ENCODE measurements at regions not wholly inside any gene's neighbourhood (a gene's known extent, or its start where the extent isn't known, plus 50 kb on each side); places are given as distances from the start of the nearest gene placed in this dataset.

GRCh38 chr3:72058493-72059081 lies 273.6 kb upstream of the PROK2 start:
- Histone ChIP-seq H3K9ac (ENCODE audit: insufficient read depth in 1 of 2, low read length in 2 of 2) (no peak overlapping the region), H3K4me1 (ENCODE audit: control insufficient read depth in 5 of 5, insufficient read depth in 5 of 5, low read length in 5 of 5) (no peaks in the 10 kb centered on the region), H3K27me3 (ENCODE audit: control insufficient read depth in 3 of 3, insufficient read depth in 3 of 3, low read length in 2 of 3) (no peaks in the 10 kb centered on the region), H3K4me3 (no peak overlapping the region), H3K27ac (ENCODE audit: low read depth in 1 of 2, low read length in 1 of 2) (no peak overlapping the region), H3K9me3 (ENCODE audit: control insufficient read depth in 4 of 4, insufficient read depth in 3 of 4, low read length in 3 of 4) (peaks cover 0 to 3% (median 0%) of the 10 kb centered on the region in 4 donors), H3K36me3 (ENCODE audit: control insufficient read depth in 4 of 4, insufficient read depth in 4 of 4, low read length in 4 of 4) (no peaks in the 10 kb centered on the region)
- TF ChIP-seq, protein P1, sequence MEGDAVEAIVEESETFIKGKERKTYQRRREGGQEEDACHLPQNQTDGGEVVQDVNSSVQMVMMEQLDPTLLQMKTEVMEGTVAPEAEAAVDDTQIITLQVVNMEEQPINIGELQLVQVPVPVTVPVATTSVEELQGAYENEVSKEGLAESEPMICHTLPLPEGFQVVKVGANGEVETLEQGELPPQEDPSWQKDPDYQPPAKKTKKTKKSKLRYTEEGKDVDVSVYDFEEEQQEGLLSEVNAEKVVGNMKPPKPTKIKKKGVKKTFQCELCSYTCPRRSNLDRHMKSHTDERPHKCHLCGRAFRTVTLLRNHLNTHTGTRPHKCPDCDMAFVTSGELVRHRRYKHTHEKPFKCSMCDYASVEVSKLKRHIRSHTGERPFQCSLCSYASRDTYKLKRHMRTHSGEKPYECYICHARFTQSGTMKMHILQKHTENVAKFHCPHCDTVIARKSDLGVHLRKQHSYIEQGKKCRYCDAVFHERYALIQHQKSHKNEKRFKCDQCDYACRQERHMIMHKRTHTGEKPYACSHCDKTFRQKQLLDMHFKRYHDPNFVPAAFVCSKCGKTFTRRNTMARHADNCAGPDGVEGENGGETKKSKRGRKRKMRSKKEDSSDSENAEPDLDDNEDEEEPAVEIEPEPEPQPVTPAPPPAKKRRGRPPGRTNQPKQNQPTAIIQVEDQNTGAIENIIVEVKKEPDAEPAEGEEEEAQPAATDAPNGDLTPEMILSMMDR (IDR thresholded peaks at IDR 0.05; ENCODE audit: control extremely low read depth, extremely low read depth), result no peak
- 78 to 90% methylated on average over 9 of the region's 9 CpGs for WGBS, 2 donors
- ATAC-seq (ENCODE audit: insufficient read depth, low FRiP score) (no peak), DNase-seq (no peak)

DNA sequence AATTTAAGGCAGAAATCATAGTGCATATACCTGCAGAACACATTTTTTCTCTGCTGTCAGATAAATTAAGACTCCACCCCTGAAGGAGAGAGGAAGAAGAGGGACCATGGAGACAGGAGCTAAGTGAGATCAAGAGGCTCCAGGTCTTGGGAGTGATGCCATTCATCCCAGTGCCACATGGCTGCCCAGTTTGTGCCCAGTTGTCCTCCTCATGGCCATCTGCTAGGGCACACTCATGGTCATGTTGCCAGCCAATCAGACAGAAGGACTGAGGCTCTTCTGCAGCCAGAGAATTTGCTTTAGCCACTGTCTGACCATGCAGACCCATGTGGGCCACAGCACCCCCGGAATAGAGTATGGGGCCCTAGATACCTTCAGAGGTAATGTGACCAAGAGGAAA lies 270.5 kb upstream of the PROK2 start:
- H3K27me3 ChIP-seq (ENCODE audit: control insufficient read depth in 3 of 3, insufficient read depth in 3 of 3, low read length in 2 of 3), result no peaks in the 10 kb centered on the region
- no peaks in the 10 kb centered on the region for H3K36me3 ChIP-seq (ENCODE audit: control insufficient read depth in 4 of 4, insufficient read depth in 4 of 4, low read length in 4 of 4)
- 90 to 96% methylated on average over 1 of the region's 1 CpG for WGBS, 2 donors
- TF ChIP-seq, protein P1 (IDR thresholded peaks at IDR 0.05; ENCODE audit: control extremely low read depth, extremely low read depth), result no peak
- no peak for ATAC-seq (ENCODE audit: insufficient read depth, low FRiP score)
- DNase-seq, result no peak
- no peak overlapping the region for H3K9ac ChIP-seq (ENCODE audit: insufficient read depth in 1 of 2, low read length in 2 of 2)
- H3K27ac ChIP-seq (ENCODE audit: low read depth in 1 of 2, low read length in 1 of 2), result no peak overlapping the region
- no peaks in the 10 kb centered on the region for H3K4me1 ChIP-seq (ENCODE audit: control insufficient read depth in 5 of 5, insufficient read depth in 5 of 5, low read length in 5 of 5)
- H3K4me3 ChIP-seq, result no peak overlapping the region
- no peaks in the 10 kb centered on the region for H3K9me3 ChIP-seq (ENCODE audit: control insufficient read depth in 4 of 4, insufficient read depth in 3 of 4, low read length in 3 of 4)

DNA sequence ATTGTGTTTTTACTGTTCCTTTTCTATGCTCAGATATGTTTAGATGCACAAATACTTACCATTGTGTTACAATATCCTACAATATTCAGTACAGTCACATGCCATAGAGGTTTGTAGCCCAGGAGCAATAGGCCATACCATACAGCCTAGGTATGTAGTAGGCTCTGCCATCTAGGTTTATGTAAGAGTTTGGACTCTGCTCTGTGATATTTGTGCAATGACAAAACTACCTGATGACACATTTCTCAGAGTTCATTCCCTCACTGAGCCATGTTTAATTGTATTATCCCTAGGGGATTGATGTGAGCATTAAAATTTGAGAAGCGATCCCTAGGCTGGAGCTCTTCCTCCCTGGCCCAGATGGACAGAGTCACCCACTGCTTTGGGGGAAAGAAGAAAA lies 270.0 kb upstream of the PROK2 start:
- Histone ChIP-seq H3K36me3 (ENCODE audit: control insufficient read depth in 4 of 4, insufficient read depth in 4 of 4, low read length in 4 of 4) (no peaks in the 10 kb centered on the region), H3K9ac (ENCODE audit: insufficient read depth in 1 of 2, low read length in 2 of 2) (no peak overlapping the region), H3K27me3 (ENCODE audit: control insufficient read depth in 3 of 3, insufficient read depth in 3 of 3, low read length in 2 of 3) (no peaks in the 10 kb centered on the region), H3K27ac (ENCODE audit: low read depth in 1 of 2, low read length in 1 of 2) (no peak overlapping the region), H3K4me1 (ENCODE audit: control insufficient read depth in 5 of 5, insufficient read depth in 5 of 5, low read length in 5 of 5) (no peaks in the 10 kb centered on the region), H3K9me3 (ENCODE audit: control insufficient read depth in 4 of 4, insufficient read depth in 3 of 4, low read length in 3 of 4) (no peaks in the 10 kb centered on the region), H3K4me3 (no peak overlapping the region)
- no peak for DNase-seq
- WGBS, 2 donors, result 96 to 100% methylated on average over 1 of the region's 1 CpG
- TF ChIP-seq, protein P1 (IDR thresholded peaks at IDR 0.05; ENCODE audit: control extremely low read depth, extremely low read depth), result no peak
- ATAC-seq (ENCODE audit: insufficient read depth, low FRiP score), result no peak

GRCh38 chr3:72052841-72053409 lies 268.0 kb upstream of the PROK2 start:
- no peak overlapping the region for H3K27ac ChIP-seq (ENCODE audit: low read depth in 1 of 2, low read length in 1 of 2)
- no peaks in the 10 kb centered on the region for H3K9me3 ChIP-seq (ENCODE audit: control insufficient read depth in 4 of 4, insufficient read depth in 3 of 4, low read length in 3 of 4)
- no peak overlapping the region for H3K9ac ChIP-seq (ENCODE audit: insufficient read depth in 1 of 2, low read length in 2 of 2)
- H3K36me3 ChIP-seq (ENCODE audit: control insufficient read depth in 4 of 4, insufficient read depth in 4 of 4, low read length in 4 of 4), result no peaks in the 10 kb centered on the region
- no peaks in the 10 kb centered on the region for H3K4me1 ChIP-seq (ENCODE audit: control insufficient read depth in 5 of 5, insufficient read depth in 5 of 5, low read length in 5 of 5)
- H3K27me3 ChIP-seq (ENCODE audit: control insufficient read depth in 3 of 3, insufficient read depth in 3 of 3, low read length in 2 of 3), result no peaks in the 10 kb centered on the region
- TF ChIP-seq, protein P1 (IDR thresholded peaks at IDR 0.05; ENCODE audit: control extremely low read depth, extremely low read depth), result no peak
- H3K4me3 ChIP-seq, result no peak overlapping the region
- ATAC-seq (ENCODE audit: insufficient read depth, low FRiP score), result no peak
- 73 to 79% methylated on average over 8 of the region's 8 CpGs for WGBS, 2 donors
- DNase-seq, result no peak
